H1 (cell line): ENCODE measurements at regions not wholly inside any gene's neighbourhood (a gene's known extent, or its start where the extent isn't known, plus 50 kb on each side); places are given as distances from the start of the nearest gene placed in this dataset.

Experiments
- CTCF ChIA-PET: fragments of 300-600 bp; sonication (Branson Sonifier 250); formaldehyde crosslinking; loops from one replicate; lab custom pipeline; 2021; ENCODE audit not compliant: partially characterized antibody; lab: Charles Lee
- POLR2A ChIA-PET: fragments of 300-600 bp; sonication (Branson Sonifier 250); formaldehyde crosslinking; loops from one replicate; lab custom pipeline; 2021; ENCODE audit warnings: inconsistent platforms; ENCODE audit not compliant: partially characterized antibody; lab: Charles Lee
- DNase-seq, 2 experiments: peaks; one replicate each; pipeline versions ENCODE4 v3.0.0 to v3.0.0-alpha.2; 2010 to 2022; ENCODE audit warnings: low spot score in 2 of 2, low read depth in 1 of 2, mixed read lengths in 1 of 2
- FAIRE-seq: peaks from 2 replicates; lab custom pipeline; 2011; peaks lifted over from hg19 to GRCh38; lab: Jason Lieb, UNC
- H2AFZ ChIP-seq: 2 replicates; pipeline ENCODE4 v1.8.1; 2012; ENCODE audit warnings: low read length, inconsistent platforms
- H2AK5ac ChIP-seq: 2 replicates; pipeline ENCODE4 v1.6.1; 2013; ENCODE audit warnings: low read depth, low read length
- H2BK120ac ChIP-seq: replicated peaks from 2 replicates; pipeline ENCODE3; 2013; ENCODE audit warnings: low read depth, low read length, inconsistent platforms
- H2BK12ac ChIP-seq: 2 replicates; pipeline ENCODE4 v1.6.1; 2013; ENCODE audit warnings: low read depth, low read length
- H2BK15ac ChIP-seq: 2 replicates; pipeline ENCODE4 v1.6.1; 2013; ENCODE audit warnings: low read length
- H2BK20ac ChIP-seq: 2 replicates; pipeline ENCODE4 v1.6.1; 2013; ENCODE audit warnings: low read length
- H2BK5ac ChIP-seq: 2 replicates; pipeline ENCODE4 v1.6.1; 2013; ENCODE audit warnings: low read depth, low read length
- H3K14ac ChIP-seq: 2 replicates; pipeline ENCODE4 v1.6.1; 2013; ENCODE audit warnings: inconsistent platforms; ENCODE audit not compliant: insufficient read length
- H3K18ac ChIP-seq: 2 replicates; pipeline ENCODE4 v1.6.1; 2013; ENCODE audit warnings: low read length; ENCODE audit errors: extremely low read depth
- H3K23ac ChIP-seq: 2 replicates; pipeline ENCODE4 v1.6.1; 2013; ENCODE audit warnings: inconsistent platforms; ENCODE audit not compliant: insufficient read length
- H3K23me2 ChIP-seq: 2 replicates; pipeline ENCODE4 v1.6.1; 2013; ENCODE audit warnings: low read depth, low read length
- H3K27ac ChIP-seq: 2 replicates; pipeline ENCODE4 v1.6.1; 2011; ENCODE audit warnings: low read depth, low read length, inconsistent platforms
- H3K27me3 ChIP-seq, 4 experiments: replicated peaks in 1 of 4; 1 replicate in 1 of 4; 2 replicates in 3 of 4; pipeline versions ENCODE4 v1.6.1 to v1.8.1; 2011 to 2013; ENCODE audit warnings: low read length in 3 of 4, mild to moderate bottlenecking in 3 of 4, inconsistent platforms in 2 of 4, mixed read lengths in 2 of 4, moderate library complexity in 1 of 4; ENCODE audit not compliant: control insufficient read depth in 3 of 4, insufficient read depth in 3 of 4; ENCODE audit errors: extremely low read depth in 1 of 4
- H3K36me3 ChIP-seq, 4 experiments: 2 replicates each; pipeline versions ENCODE4 v1.6.1 to v1.8.1; 2011 to 2013; ENCODE audit warnings: mild to moderate bottlenecking in 4 of 4, low read length in 3 of 4, moderate library complexity in 2 of 4, control low read depth in 1 of 4, inconsistent platforms in 1 of 4; ENCODE audit not compliant: insufficient read depth in 4 of 4, control insufficient read depth in 2 of 4
- H3K4ac ChIP-seq: replicated peaks from 2 replicates; pipeline ENCODE3; 2013; ENCODE audit warnings: low read length, low read depth, mixed read lengths, inconsistent platforms; ENCODE audit not compliant: insufficient read length
- H3K4me1 ChIP-seq, 4 experiments: replicated peaks in 1 of 4; 1 replicate in 1 of 4; 2 replicates in 3 of 4; pipeline versions ENCODE4 v1.6.1 to v1.8.1; 2011 to 2013; ENCODE audit warnings: low read length in 3 of 4, inconsistent platforms in 2 of 4, mixed read lengths in 1 of 4; ENCODE audit not compliant: insufficient read depth in 4 of 4, control insufficient read depth in 3 of 4
- H3K4me2 ChIP-seq, 2 experiments: 2 replicates each; pipeline versions ENCODE4 v1.6.1 to v1.8.1; 2011 to 2013; ENCODE audit warnings: low read depth in 2 of 2, low read length in 2 of 2, control low read depth in 1 of 2, inconsistent platforms in 1 of 2, mild to moderate bottlenecking in 1 of 2; ENCODE audit not compliant: insufficient read depth in 1 of 2
- H3K4me3 ChIP-seq, 4 experiments: fragments of 200-600, 300-600 bp in 1 of 4; sonication (generic), shearing (Covaris generic), sonication (Bioruptor Twin) in 1 of 4; 2 replicates each; pipeline versions ENCODE4 v1.5.1 to v1.8.1; 2011 to 2016; ENCODE audit warnings: low read length in 4 of 4, low read depth in 3 of 4, control low read depth in 2 of 4, inconsistent platforms in 2 of 4, mild to moderate bottlenecking in 2 of 4, mixed read lengths in 1 of 4, moderate library complexity in 1 of 4; ENCODE audit not compliant: insufficient read depth in 2 of 4; ENCODE audit errors: extremely low read depth in 1 of 4
- H3K56ac ChIP-seq: replicated peaks from 2 replicates; pipeline ENCODE3; 2013; ENCODE audit warnings: low read depth, mild to moderate bottlenecking, mixed read lengths, low read length, inconsistent platforms; ENCODE audit not compliant: insufficient read length
- H3K79me1 ChIP-seq: 2 replicates; pipeline ENCODE4 v1.6.1; 2013; ENCODE audit warnings: low read depth, low read length, control low read depth
- H3K79me2 ChIP-seq, 2 experiments: 2 replicates each; pipeline versions ENCODE4 v1.6.1 to v1.8.1; 2012 to 2013; ENCODE audit warnings: low read length in 2 of 2, mild to moderate bottlenecking in 2 of 2, inconsistent platforms in 1 of 2; ENCODE audit not compliant: insufficient read depth in 2 of 2, control insufficient read depth in 1 of 2
- H3K9ac ChIP-seq, 4 experiments: replicated peaks in 1 of 4; 1 replicate in 1 of 4; 2 replicates in 3 of 4; pipeline versions ENCODE4 v1.6.1 to v1.8.1; 2011 to 2013; ENCODE audit warnings: low read depth in 3 of 4, low read length in 3 of 4, control low read depth in 2 of 4, mild to moderate bottlenecking in 2 of 4, moderate library complexity in 2 of 4, inconsistent platforms in 1 of 4; ENCODE audit errors: extremely low read depth in 1 of 4
- H3K9me3 ChIP-seq, 2 experiments: 2 replicates each; pipeline versions ENCODE4 v1.6.1 to v1.8.1; 2012 to 2013; ENCODE audit warnings: mild to moderate bottlenecking in 2 of 2, moderate library complexity in 2 of 2, control low read depth in 1 of 2, inconsistent platforms in 1 of 2, low read depth in 1 of 2, low read length in 1 of 2, mixed read lengths in 1 of 2; ENCODE audit not compliant: insufficient read depth in 2 of 2
- H4K20me1 ChIP-seq, 2 experiments: replicated peaks in 1 of 2; 2 replicates each; pipeline versions ENCODE3 to v1.8.1; 2011 to 2013; ENCODE audit warnings: inconsistent platforms in 2 of 2, low read length in 2 of 2, mild to moderate bottlenecking in 1 of 2; ENCODE audit not compliant: insufficient read depth in 2 of 2, control insufficient read depth in 1 of 2
- H4K5ac ChIP-seq: 2 replicates; pipeline ENCODE4 v1.6.1; 2013; ENCODE audit warnings: low read length, low read depth, mixed read lengths, inconsistent platforms; ENCODE audit not compliant: insufficient read length
- H4K8ac ChIP-seq: 2 replicates; pipeline ENCODE4 v1.8.0; 2013; ENCODE audit warnings: mild to moderate bottlenecking, moderate library complexity, low read length, inconsistent platforms; ENCODE audit not compliant: insufficient read depth; ENCODE audit errors: extremely low read depth
- H4K91ac ChIP-seq: replicated peaks from 2 replicates; pipeline ENCODE3; 2013; ENCODE audit warnings: low read length, mixed read lengths, inconsistent platforms; ENCODE audit not compliant: insufficient read length
- CHD1 ChIP-seq: IDR thresholded peaks from 2 replicates; pipeline ENCODE4 v1.6.1; 2012; ENCODE audit warnings: low read depth, low read length, improper control_type of control experiment
- CTCF ChIP-seq, 3 experiments: IDR thresholded peaks; 1 replicate in 2 of 3; 2 replicates in 1 of 3; pipeline versions ENCODE4 v1.5.1 to v1.6.1; 2011; ENCODE audit warnings: low read length in 3 of 3, mild to moderate bottlenecking in 3 of 3, inconsistent platforms in 2 of 3, low read depth in 1 of 3, moderate library complexity in 1 of 3; ENCODE audit not compliant: insufficient read depth in 1 of 3; ENCODE audit errors: control extremely low read depth in 1 of 3
- EZH2 ChIP-seq: fragments of 200-600 bp; sonication (generic); IDR thresholded peaks from 2 replicates; pipeline ENCODE4 v1.7.1; 2012; ENCODE audit warnings: low read depth, mild to moderate bottlenecking, moderate library complexity, low read length, inconsistent platforms; ENCODE audit not compliant: severe bottlenecking
- RXRA ChIP-seq: IDR thresholded peaks from 2 replicates; pipeline ENCODE4 v1.6.1; 2011; ENCODE audit warnings: low read depth, mild to moderate bottlenecking, low read length, moderate library complexity; ENCODE audit not compliant: insufficient read depth
- SIN3A ChIP-seq, 2 experiments: IDR thresholded peaks in 1 of 2; conservative IDR thresholded peaks in 1 of 2; 2 replicates each; pipeline ENCODE4 v1.6.1; 2011 to 2012; ENCODE audit warnings: low read length in 2 of 2, improper control_type of control experiment in 1 of 2, low read depth in 1 of 2, mild to moderate bottlenecking in 1 of 2
- SIRT6 ChIP-seq: IDR thresholded peaks from one replicate; pipeline ENCODE4 v1.7.1; 2012; ENCODE audit warnings: low read length, inconsistent platforms
- SP2 ChIP-seq: IDR thresholded peaks from 2 replicates; pipeline ENCODE4 v1.6.1; 2012; ENCODE audit warnings: mild to moderate bottlenecking, low read length, inconsistent platforms
- TAF7 ChIP-seq: optimal IDR thresholded peaks from 2 replicates; pipeline ENCODE3; 2011; ENCODE audit warnings: low read depth, mild to moderate bottlenecking, inconsistent platforms, low read length, moderate library complexity, borderline replicate concordance
- TBP ChIP-seq: IDR thresholded peaks from 2 replicates; pipeline ENCODE4 v1.6.1; 2011; ENCODE audit warnings: low read depth, low read length, improper control_type of control experiment
- TEAD4 ChIP-seq: IDR thresholded peaks from 2 replicates; pipeline ENCODE4 v1.6.1; 2012; ENCODE audit warnings: low read depth, low read length, inconsistent platforms, mixed read lengths
- USF2 ChIP-seq: IDR thresholded peaks from 2 replicates; pipeline ENCODE4 v1.6.1; 2011; ENCODE audit warnings: low read length, improper control_type of control experiment
- WGBS, 2 experiments: shearing (Covaris generic) in 1 of 2; methylation state at CpG; one replicate each; pipeline versions ENCODE4 v1.1.6 to v1.1.7; 2013 to 2015; ENCODE audit warnings: low lambda C conversion rate in 2 of 2, mixed read lengths in 2 of 2, inconsistent platforms in 1 of 2, low coverage in 1 of 2, missing lambda C conversion rate in 1 of 2; ENCODE audit not compliant: insufficient replicate concordance in 2 of 2, insufficient coverage in 1 of 2, insufficient read length in 1 of 2; ENCODE audit errors: extremely low coverage in 1 of 2, missing lambda C conversion rate in 1 of 2; 5-methylcytosine and 5-hydroxymethylcytosine counted together

GRCh38 chr4:107531927-107532326 lies 188.1 kb downstream of the PAPSS1 start:
- no peaks in the 10 kb centered on the region for H4K20me1 ChIP-seq
- no peak overlapping the region for H3K4ac ChIP-seq
- H2BK12ac ChIP-seq, result no peak overlapping the region
- no peaks in the 10 kb centered on the region for H3K23me2 ChIP-seq
- H3K9me3 ChIP-seq, result no peaks in the 10 kb centered on the region
- no peak overlapping the region for H3K9ac ChIP-seq
- no peak overlapping the region for H3K4me2 ChIP-seq
- no peak overlapping the region for H3K4me3 ChIP-seq
- H2AFZ ChIP-seq, result no peak overlapping the region
- H2BK5ac ChIP-seq, result no peak overlapping the region
- no peak overlapping the region for H2AK5ac ChIP-seq
- no peak overlapping the region for H3K18ac ChIP-seq
- H3K56ac ChIP-seq, result no peak overlapping the region
- no peak overlapping the region for H3K23ac ChIP-seq
- no peaks in the 10 kb centered on the region for H3K4me1 ChIP-seq
- H2BK15ac ChIP-seq, result no peak overlapping the region
- peaks cover 0 to 1% (median 0%) of the 10 kb centered on the region in 4 experiments; a peak in 1 of 7 replicates for H3K27me3 ChIP-seq
- ChIA-PET POLR2A (interaction anchor here (0.6 kb wide), 1 partner anchor 51 kb away, joined by 3 read pairs; no protein-coding TSS in a partner anchor), CTCF (interaction anchor here (0.5 to 1.7 kb wide), 3 partner anchors 9 to 105 kb away, joined by 3 to 4 read pairs (median 3); no protein-coding TSS in a partner anchor)
- H2BK120ac ChIP-seq, result no peak overlapping the region
- no peak overlapping the region for H4K5ac ChIP-seq
- no peak for FAIRE-seq
- H4K91ac ChIP-seq, result no peak overlapping the region
- no peaks in the 10 kb centered on the region for H3K79me1 ChIP-seq
- H2BK20ac ChIP-seq, result no peak overlapping the region
- H3K36me3 ChIP-seq, result no peaks in the 10 kb centered on the region
- H4K8ac ChIP-seq, result no peak overlapping the region
- H3K27ac ChIP-seq, result no peak overlapping the region
- no peak for DNase-seq
- no peak overlapping the region for H3K14ac ChIP-seq
- no peaks in the 10 kb centered on the region for H3K79me2 ChIP-seq
- 90% methylated on average over 1 of the region's 1 CpG; no CpG with 5 or more reads in 1 of the 2 experiments for WGBS, 2 experiments
- TF ChIP-seq RXRA (no peak), SIRT6 (no peak), CTCF (IDR thresholded peaks at IDR 0.05; ENCODE audit: control extremely low read depth in 1 of 3, insufficient read depth in 1 of 3, low read depth in 1 of 3, low read length in 3 of 3) (no peak), TBP (no peak), USF2 (no peak), SIN3A (conservative IDR thresholded peaks at IDR 0.05 in 1 of 2, IDR thresholded peaks at IDR 0.05 in 1 of 2; ENCODE audit: low read depth in 1 of 2, low read length in 2 of 2) (no peak), EZH2 (no peak), TAF7 (no peak), CHD1 (no peak), SP2 (no peak), TEAD4 (no peak)
